Umbilical cord (tissue), 1 donor: ENCODE measurements at regions not wholly inside any gene's neighbourhood (a gene's known extent, or its start where the extent isn't known, plus 50 kb on each side); places are given as distances from the start of the nearest gene placed in this dataset.

Experiments used
- DNase-seq: peaks from one replicate; pipeline ENCODE4 v3.0.0-alpha.2; 2015; ENCODE audit warnings: low spot score

DNA sequence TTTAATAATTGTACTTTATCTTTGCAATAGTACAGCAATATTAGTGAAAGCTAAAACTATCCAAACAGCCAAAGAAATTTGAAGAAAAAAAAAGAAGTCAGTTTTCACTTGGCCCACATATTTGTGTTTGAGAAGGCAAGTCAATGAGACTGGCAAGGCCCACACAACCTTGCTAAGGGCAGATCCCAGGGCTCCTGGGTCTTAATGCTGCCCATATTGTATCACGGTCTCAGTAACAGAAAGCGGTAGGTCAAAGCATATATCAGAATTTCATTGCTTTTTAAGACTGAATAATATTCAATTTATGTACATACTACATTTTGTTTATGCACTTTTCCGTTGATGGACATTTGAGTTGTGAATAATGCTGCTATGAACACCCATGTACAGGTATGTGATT lies 262.0 kb upstream of the TOPAZ1 start:
- DNase-seq, result no peak

DNA sequence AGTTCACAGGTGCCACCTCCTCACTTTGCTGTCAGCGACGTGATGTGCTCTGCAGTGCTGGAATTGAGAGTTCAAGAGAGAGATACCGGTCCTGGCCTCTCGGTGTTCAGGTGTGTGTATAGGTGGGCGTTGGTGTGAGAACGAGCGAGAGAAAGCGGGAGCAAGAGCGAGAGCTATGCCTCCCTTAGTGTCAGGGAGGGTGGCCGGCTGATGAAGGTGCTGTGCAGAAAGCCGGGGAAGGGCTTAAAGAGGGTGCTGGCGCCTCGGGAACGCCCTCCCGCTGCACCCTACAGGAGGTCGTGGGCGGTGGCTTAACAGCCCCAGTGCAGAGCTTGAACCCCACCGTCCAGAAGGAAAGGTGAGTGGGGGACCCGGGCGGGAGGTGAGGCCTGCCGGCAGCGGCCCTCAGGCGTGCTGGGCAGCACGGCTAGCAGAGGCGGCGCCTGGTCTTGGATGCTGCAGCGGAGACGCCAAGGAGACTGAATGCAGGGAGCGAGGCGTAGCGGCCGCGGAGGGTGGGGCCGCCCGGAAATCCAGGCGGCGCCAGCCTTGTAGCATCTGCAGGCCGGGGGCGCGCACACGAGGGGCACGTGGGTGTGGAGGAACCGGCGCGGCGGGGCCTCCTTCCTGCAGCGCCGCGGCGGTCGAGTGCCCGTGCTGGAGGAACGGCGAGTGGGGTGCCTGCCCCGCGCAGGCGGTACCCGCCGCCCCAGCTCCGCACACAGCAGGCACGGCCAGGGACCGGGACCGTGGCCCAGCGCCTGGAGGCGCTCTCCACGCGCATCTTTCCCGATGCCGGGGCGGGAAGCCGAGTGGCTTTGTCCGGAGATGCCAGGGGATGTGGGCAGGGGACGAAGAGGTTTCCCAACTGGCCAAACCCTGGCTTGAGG lies 246.8 kb upstream of the TOPAZ1 start:
- DNase-seq, result peak; percentile 45

DNA sequence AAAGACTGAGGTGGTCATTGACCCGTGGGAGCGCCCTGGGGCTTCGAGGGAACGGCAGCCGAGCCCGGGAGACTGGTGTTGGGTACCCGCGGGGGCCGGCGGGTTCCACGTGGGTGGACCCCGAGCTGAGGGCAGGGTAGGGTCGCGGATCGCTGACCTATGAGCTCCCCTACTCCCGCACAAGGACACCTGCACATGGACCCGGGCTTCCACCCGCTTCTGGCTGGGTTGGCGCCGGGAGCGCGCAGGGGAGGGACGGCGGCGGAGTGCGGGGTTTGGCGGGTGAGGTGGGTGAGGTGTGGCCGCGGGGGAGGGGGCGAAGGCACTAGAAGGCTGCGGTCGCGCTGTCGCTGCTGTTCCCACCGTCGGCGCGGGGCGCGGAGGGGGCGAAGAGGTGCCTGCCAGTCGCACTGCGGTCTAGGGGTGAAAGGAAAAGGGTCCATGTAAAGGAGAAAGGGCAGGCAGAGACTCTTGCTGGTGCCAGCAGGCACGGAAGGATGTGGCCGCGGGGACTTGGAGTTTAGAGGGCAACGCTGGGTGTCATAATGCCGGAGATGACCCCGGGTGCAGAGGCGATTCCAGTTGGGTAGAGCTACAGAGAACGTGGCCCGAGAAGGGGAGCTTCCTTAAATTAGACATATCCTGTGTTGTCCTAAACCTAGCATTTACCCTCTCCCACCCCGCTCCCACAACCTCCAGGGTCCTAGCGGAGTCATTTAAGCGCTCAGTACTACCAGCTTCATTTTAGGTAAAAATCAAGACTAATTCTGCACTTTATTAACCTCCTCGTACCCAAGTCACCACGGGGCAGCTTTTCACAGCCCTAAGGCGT lies 245.9 kb upstream of the TOPAZ1 start:
- no peak for DNase-seq

DNA sequence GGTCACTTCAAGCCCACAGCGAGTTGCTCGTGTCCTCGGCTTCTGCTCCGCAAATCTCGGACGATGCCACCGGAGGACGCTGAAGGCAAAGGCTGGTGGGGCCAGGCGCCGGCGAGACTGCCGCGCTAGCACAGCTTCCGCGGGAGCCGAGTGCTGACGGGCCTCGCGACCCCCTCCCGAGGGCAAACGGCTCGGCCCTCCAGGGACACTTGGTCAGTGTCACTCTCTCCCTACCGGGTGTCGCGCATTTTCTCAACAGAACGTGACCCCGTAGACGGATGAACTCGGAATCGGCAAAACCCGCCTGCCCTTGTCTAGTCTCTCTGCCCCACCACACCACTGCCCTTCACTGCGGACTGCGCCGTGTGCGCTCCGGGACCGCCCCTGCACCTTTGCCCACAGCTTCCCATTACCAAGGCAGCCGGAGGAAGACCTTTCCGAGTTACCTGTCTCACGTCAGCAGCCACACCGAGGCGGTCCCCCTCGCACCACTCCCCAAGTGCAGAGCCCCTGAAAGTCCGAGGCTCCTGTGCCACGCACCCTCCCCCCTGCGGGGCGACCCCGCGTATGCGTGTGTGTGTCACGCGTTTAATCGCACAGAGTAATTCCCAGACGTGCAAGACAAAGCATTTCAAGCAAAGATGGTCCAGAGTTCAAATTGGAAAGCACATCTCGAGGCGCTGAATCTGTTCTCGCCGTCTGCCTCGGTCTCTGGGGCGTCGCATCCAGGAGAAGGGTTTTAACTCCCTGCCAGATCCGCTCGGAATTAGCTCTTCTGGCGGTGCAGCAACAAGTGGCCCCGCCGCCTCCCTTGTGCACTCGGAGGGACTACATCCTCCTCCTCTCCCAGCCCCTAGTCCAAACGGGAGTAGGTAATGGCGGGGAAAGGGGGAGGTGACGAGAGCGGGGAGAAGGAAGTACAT lies 245.0 kb upstream of the TOPAZ1 start:
- peak; percentile 6 for DNase-seq

DNA sequence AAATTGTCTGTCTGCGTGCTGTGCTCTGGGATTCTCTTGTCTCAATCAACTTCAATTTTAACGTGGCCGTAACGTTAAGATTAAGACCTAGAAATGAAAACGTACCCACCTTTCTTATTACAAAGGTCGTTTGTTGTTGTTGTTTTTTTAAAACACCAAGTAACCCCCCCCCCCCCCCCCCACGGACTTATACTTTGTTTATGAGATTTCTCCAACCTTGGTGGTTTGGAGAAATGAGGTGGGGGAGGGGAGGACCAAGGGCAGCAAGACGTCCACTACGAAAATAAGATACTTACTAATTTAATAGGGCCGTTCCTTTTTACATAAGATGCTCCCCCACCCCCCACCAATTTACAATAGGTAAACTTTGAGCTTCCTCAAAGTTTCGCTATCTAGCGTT lies 244.4 kb upstream of the TOPAZ1 start:
- no peak for DNase-seq

DNA sequence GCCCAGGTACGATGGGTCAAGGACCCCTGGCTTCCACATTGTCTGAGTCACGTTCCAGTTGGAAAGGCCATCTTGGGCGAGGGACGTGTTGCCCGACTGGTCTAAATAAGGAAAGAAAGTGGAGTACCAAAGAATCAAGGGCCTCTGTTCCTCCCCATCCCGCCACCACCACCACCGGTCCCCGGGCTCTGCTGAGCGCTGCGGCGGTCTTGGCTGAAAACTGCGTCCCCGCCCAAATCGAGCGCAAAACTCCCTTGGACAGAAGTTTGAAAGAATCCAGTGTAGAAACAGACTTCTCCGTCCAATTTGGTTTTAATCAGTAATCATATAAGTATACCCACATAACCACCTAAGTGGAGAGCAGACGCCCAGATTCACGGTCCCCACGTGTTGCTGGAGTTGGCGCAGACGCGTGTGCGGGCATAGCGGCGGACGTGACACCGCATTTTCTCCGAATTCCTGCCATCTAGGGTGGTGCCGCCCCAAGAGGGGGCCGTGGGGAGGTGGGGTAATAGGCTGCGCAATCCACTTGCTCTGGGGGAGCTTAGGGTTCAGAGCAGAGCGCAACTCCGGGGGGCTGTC lies 243.8 kb upstream of the TOPAZ1 start:
- DNase-seq, result no peak

DNA sequence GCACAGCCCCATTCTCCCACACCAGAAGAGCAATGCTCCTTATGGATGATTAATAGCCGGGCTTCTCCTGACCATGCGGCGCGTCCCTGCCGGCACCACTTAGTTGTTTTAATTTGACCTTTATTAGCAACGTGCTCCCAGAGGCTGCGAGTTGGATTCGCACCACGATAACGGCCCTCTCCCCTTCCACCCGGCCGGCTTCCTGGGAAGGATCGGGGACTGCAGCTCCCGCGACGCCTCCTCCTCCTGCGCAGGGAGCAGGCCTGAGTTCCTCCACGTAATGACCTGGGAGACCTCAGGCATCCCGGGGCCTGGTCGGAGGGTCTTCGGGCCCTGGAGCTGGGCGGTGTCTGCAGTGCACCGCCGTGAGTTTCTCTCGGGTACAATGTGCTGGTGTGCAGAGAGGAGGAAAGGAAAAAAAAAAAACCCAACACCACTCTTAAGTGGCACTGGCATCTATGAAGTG lies 243.3 kb upstream of the TOPAZ1 start:
- DNase-seq, result no peak

DNA sequence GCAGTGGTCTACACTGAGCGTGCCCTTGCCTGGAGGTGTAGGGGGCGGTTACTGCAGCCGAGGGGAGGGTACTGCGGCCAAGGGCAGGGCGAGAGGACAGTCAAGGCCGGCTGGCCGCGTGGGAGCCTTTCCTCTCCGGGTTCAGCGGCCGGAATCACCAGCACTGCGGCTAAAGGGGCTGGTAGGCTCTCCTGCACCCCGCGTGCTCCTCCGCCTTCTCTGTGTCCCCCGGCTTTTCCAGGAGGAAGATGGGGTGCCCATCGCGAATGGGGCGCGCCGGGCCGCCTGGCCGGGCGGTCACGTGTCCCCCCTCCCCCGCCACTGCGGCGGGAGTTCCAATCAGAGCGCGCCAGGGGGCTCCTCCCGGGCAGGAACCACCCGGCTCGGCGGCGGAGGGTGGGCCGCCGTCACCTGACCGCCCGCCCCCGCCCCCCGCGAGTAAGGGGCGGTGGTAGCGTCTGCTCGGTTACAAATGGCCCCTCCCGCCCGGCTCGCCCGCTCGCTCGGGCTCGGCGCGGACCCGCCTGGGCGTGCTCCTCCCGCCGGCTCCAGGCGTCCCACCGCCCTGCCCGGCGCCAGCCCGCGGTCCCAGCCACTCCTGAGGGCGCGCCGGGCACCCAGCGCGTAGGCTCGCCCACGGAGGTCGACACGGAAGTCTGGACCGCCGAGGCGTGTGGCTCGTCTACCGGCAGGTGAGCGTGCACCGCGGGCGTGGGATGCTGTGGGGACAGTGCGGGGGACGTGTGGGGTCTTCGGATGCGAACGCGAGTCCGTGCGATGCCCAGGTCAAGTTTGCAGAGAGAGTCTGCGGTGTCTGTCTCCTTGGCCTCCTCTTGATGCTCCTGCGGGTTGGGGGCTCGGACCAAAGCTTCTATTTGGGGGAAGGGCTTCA lies 242.6 kb upstream of the TOPAZ1 start:
- peak; percentile 14 for DNase-seq

DNA sequence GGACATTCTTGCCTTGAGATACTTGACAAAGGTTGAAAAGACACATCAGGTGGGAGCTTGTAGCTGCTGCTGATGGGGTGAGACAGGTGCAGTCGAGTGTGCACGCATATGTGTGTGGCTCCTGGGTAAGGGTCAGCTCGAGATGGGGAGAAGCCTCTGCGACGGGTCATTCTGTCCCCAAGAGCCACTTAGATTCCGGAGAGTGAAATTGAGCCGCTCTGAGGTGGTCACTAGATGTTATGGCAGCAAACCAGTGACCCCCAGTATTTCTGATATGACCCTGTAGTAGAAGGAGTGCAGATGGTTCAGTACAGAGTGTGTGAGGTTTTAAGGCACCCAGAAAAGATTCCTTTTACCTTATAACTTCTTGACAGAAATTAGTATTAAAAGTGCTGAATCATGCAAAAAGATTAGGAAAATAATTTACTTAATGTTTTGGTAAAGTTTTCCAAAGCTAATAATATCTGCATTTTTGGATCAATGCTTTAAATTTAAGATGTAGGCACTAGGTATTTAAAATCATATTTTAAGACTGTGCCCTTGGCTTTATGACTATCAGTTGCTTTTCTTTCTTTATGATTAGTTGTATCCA lies 241.9 kb upstream of the TOPAZ1 start:
- DNase-seq, result no peak

DNA sequence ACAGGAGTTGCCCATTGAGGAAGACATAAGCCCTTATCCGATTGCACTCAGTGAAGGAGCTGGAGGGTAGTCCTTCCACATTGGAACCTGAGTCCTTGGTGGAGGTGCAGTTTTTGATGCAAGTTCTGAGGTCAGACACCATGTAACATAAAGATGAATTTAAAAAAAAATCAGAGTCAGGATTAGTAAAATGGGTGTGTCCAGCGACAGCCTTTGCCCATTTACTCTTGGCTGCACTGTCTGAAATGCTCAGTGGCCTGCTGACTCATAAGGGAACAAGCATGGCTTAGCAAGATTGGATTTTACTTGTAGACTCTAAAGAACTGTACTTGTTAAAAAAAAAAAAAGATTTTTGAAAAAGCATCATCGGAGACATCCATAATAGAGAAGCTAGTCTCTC lies 241.1 kb upstream of the TOPAZ1 start:
- DNase-seq, result no peak

DNA sequence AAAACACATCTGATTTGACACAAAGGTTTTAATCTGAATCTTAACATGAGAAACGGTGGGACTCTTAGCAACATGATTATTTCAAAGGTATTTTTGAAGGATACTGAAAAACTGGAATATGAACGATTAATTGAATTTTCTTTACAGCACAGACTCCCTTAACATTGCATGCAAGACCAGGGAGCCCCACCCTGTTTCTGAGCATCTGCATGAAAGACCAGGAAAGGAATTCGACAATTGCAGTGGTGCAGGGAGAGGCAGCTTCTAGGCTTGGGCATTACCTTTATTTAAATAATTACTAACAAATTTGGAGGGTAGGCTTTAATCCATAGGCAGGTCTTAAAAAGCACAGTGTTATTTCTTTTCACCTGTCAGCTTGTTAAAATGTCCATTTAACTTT lies 240.6 kb upstream of the TOPAZ1 start:
- no peak for DNase-seq

DNA sequence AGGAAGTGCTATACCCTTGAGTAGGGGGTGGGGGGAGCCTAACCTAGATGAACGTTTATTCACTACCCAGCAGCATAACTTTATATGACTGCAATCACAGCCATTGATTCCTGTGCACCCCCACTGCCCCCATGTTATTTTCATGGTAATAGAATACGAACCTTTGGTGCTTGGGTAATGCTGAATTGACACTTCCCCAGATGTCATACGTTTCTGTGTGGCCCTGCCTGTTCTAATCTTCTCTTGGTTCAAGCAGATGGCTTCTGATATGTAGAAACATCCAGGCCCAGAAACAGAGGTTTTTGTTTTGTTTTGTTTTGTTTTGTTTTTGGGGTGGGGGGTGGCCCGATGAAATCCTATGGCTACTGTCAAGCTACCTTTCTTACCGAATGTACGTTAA lies 237.9 kb upstream of the TOPAZ1 start:
- no peak for DNase-seq

DNA sequence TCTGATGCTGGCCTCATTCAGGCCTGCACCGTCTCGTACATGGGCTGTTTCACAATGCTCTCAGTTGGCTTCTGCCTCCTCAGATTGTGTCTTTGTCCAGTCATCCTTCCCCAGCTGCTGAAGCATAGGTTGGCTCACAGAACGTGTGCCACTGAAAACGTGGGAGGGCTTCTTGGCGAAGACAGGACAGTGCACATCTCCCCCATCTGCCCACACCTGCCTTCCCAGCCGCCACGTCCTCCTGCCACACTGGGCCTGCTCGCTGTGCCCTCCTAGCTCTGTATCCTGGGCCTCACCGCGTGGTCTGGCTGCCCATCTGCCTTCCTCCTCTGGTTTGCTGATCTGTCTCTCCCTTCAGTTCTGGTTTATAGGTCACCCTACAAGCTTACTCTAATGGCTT lies 230.0 kb upstream of the TOPAZ1 start:
- DNase-seq, result no peak

DNA sequence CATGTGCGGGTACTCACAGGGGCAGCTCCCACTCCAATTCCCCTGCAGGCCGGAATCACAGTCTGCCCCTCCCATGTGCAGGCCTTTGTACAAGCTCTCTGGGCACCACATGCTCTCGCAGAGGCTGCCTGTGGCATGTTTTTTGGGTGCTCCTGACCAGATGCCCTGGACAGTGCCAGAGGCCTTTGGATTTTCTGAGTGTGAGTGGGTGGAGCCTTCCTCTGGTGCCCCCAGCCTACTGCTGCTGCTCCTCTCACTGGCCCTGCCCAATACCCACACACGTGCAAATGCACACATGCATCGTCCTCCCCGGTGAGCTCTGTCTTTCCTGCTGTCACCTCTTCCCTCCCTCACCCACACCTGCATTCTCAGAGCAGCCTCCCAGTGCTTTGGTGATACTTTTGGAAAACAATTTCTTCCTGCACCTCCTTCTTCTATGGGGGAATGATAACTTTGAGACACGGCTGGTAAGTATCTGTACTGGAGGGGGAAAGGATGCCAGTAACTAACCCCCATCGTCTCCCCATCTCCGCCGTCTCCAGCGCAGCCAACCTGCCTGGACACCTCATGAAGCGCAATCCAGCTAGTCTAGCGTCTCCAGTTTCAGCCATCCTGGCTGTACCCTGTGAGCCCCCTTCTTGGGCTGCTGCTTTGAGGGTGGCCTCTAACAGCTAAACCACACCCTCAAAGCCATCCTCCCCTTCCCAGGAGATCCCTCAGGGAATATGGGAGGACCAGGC lies 229.4 kb upstream of the TOPAZ1 start:
- DNase-seq, result no peak

DNA sequence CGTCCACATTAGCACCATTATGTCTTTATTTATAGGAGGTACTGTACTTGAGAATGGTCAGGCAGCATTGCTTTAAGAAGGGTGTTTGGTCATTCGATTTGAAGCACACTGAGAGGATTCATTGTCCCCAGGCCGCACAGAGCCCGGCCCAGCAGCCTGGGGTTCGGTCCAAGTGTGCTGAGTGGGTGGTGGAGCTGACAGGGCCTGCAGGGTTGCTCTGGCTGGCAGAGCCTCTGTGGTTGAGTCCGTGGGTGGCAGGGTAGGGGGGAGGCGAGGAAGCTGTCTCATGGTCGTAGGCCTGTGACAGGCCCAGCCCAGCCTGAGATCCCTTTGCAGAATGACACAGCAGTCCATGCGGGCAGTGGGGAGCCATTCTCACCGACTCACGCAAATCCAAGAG lies 227.7 kb upstream of the TOPAZ1 start:
- no peak for DNase-seq

DNA sequence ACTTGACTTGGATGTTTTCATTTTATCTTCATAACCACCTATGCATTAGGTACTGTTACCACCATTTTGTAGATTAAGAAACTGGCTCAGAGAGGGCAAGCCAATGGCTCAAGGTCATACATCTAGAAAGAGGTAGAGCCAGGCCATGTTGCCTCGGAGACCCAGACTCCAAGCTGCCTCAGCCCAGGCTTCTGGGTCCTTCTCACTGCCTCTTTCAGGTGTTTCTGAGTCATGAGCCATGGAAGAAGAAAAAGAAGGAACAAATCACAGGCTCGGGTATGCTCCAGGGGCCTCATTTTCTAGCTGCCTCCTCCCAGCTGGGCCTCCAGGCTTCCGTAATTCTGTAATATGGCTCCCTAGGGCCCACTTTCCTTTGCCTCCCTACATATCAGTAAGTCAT lies 226.5 kb upstream of the TOPAZ1 start:
- DNase-seq, result no peak

DNA sequence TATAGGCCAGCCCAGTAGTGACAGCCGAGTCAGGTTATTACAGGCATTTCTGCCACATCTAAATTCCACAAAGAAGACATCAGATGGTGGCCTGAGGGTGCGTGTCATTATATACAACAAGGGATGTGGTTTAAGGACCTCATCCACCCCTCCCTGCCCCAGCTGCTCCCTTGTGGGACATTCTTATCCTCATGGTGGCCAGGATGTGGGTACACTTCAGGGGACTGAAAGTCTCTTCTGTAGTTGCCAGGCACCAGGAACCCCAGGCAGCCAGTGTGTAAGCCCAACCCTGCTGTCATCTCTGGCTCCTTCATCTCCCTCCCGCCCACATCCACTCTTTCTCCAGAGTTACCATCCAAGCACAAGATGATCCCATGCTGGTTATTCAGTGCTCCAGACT lies 224.9 kb upstream of the TOPAZ1 start:
- DNase-seq, result no peak

DNA sequence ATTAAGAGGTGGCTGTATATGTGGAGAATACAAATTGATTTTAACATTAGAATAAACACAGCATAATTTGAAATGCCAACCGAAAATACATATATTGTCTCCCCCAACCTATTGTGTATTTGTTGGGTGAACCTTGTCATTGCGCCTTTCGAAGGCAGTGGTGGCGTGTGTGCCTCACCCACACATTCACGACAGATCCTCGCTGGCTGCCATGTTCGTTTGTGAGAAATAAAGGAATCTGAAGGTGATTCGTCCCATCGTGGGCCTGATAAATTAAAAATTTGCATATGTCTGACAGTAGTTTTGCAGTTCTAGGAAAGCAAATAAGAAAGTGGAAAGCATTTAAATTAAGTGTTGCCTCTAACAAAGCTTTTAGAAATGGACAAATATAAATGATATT lies 222.8 kb upstream of the TOPAZ1 start:
- no peak for DNase-seq

DNA sequence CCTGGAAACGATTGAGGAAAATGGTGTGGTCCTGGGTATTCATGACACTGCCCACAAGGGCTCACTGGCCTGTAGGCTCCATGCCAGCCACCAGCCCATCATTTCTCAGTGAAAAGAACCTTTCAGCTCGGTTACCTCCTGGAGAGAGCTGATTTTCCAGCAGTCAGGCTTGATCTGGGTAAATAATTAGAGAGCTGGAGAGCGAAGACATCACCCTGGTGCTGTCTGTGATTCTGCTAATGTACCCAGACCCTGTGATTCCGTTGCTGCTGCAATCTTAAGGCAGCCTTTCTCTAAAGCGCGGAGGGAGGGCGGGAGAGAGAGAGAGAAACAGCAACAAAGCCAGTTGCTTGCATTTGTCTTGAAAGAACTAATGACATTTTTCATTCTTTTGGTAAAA lies 221.9 kb upstream of the TOPAZ1 start:
- DNase-seq, result no peak
